RWPE1 (cell line): ENCODE measurements at regions not wholly inside any gene's neighbourhood (a gene's known extent, or its start where the extent isn't known, plus 50 kb on each side); places are given as distances from the start of the nearest gene placed in this dataset.
"Not testable (repeated sequence)": the region's sequence is repeated elsewhere in the genome, so short reads cannot be mapped to it uniquely, and the experiment has no call there.

Experiments
- CTCF ChIA-PET: fragments of 350-600 bp; sonication (Branson Sonifier 250); formaldehyde crosslinking; extraction: SDS; loops from one replicate; lab custom pipeline; 2021; lab: Yijun Ruan, JAX
- POLR2A ChIA-PET: fragments of 400-600 bp; formaldehyde crosslinking; extraction: SDS; loops from one replicate; lab custom pipeline; 2020; ENCODE audit warnings: antibody characterized with exemption; ENCODE audit not compliant: low non-redundant PET; lab: Yijun Ruan, JAX
- DNase-seq: peaks from one replicate; pipeline ENCODE4 v3.0.0; 2012; ENCODE audit warnings: low spot score
- H3K27ac ChIP-seq: fragments of 450-650 bp; 2 replicates; pipeline ENCODE4 v1.5.1; 2017
- TF ChIP-seq, protein P1 (sequence below): fragments of 450-650 bp; conservative IDR thresholded peaks from 2 replicates; pipeline ENCODE4 v1.5.1; 2017; ENCODE audit warnings: low read depth, mild to moderate bottlenecking

DNA sequence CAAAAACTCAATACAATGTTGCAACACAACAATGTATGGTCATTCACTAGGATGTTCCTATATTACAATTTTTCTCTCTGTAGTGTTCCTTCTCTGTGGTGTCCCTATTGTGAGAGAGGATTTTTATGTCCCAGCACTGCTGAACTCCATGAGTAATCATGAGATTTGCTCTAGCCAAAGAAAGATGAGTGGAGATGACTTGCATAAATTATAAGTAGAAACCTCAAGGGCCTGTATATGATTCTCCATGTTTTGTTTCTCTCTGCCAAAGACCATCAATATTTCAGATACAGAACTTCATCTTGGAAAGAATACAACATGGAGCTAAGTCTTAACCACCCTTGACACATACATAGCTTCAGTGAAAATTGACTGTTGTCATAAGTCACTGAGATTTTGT is 579.1 kb downstream of the TMTC2 start:
- DNase-seq: no peak
- TF ChIP-seq, protein P1, sequence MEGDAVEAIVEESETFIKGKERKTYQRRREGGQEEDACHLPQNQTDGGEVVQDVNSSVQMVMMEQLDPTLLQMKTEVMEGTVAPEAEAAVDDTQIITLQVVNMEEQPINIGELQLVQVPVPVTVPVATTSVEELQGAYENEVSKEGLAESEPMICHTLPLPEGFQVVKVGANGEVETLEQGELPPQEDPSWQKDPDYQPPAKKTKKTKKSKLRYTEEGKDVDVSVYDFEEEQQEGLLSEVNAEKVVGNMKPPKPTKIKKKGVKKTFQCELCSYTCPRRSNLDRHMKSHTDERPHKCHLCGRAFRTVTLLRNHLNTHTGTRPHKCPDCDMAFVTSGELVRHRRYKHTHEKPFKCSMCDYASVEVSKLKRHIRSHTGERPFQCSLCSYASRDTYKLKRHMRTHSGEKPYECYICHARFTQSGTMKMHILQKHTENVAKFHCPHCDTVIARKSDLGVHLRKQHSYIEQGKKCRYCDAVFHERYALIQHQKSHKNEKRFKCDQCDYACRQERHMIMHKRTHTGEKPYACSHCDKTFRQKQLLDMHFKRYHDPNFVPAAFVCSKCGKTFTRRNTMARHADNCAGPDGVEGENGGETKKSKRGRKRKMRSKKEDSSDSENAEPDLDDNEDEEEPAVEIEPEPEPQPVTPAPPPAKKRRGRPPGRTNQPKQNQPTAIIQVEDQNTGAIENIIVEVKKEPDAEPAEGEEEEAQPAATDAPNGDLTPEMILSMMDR: no peak
- H3K27ac ChIP-seq: no peak overlapping the region
- ChIA-PET POLR2A (no interaction called here), CTCF (interaction anchor here (0.6 kb wide), 1 partner anchor 660 kb away, joined by 4 read pairs; no protein-coding TSS in a partner anchor)

GRCh38 chr12:83261998-83262397 is 575.3 kb downstream of the TMTC2 start:
- POLR2A ChIA-PET: no interaction called here
- DNase-seq: no peak
- CTCF ChIA-PET: no interaction called here
- TF ChIP-seq, protein P1: no peak
- H3K27ac ChIP-seq: no peak overlapping the region

DNA sequence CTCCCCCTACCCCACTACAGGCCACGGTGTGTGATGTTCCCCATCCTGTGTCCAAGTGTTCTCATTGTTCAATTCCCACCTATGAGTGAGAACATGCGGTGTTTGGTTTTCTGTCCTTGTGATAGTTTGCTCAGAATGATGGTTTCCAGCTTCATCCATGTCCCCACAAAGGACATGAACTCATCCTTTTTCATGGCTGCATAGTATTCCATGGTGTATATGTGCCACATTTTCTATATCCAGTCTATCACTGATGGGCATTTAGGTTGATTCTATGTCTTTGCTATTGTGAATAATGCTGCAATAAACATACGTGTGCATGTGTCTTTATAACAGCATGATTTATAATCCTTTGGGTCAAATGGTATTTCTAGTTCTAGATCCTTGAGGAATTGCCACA is 573.4 kb downstream of the TMTC2 start:
- POLR2A ChIA-PET, DNase-seq, CTCF ChIA-PET, H3K27ac ChIP-seq: not testable (repeated sequence)

GRCh38 chr12:83257726-83258125 is 571.0 kb downstream of the TMTC2 start:
- POLR2A ChIA-PET: no interaction called here
- CTCF ChIA-PET: no interaction called here

DNA sequence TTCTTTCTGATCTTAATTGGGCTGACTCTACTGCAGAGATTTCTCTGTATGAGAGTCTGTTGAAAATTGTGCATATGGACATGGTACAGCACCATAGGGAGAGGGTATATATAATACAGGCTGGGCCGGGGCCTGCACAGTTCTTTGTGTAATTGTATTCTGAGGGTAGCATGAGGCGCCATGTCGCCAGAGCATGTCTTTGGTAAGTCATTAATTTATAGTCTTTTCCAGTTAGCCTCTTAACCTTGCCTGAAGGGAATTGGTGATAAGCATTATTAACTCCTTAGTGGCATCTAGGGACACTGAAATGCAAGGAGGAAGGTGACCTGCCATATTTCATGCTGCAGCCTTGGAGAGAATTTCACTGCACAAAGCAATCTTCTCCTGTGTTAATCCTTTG is 569.9 kb downstream of the TMTC2 start:
- no peak for DNase-seq
- TF ChIP-seq, protein P1: no peak
- H3K27ac ChIP-seq: no peak overlapping the region
- ChIA-PET CTCF (no interaction called here), POLR2A (no interaction called here)

More at GRCh38 chr12:83257726-83258125, 571.0 kb downstream of the TMTC2 start:
- TF ChIP-seq, protein P1: no peak
- no peak for DNase-seq
- H3K27ac ChIP-seq: no peak overlapping the region

DNA sequence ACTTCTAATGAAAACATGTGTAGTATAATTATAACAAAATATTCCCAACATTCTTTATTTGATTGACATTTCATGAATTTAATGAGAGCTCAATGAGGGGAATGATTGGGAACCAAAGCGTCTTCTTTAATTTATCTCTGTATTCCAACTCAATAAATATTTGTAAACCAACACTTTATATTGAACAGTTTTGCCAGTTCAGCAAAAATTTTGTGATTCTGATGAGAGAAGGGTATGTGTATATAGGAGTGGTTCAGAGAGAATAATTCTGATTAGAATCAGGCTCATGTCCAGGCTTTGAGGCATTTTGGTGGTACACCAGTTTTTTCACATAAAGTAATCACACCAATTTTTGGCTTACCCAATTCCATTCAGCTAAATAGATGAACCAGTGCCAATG is 564.2 kb downstream of the TMTC2 start:
- TF ChIP-seq, protein P1: no peak
- DNase-seq: no peak
- CTCF ChIA-PET: interaction anchor here (0.7 kb wide), 1 partner anchor 400 kb away, joined by 3 read pairs; no protein-coding TSS in a partner anchor
- POLR2A ChIA-PET: no interaction called here
- H3K27ac ChIP-seq: no peak overlapping the region

DNA sequence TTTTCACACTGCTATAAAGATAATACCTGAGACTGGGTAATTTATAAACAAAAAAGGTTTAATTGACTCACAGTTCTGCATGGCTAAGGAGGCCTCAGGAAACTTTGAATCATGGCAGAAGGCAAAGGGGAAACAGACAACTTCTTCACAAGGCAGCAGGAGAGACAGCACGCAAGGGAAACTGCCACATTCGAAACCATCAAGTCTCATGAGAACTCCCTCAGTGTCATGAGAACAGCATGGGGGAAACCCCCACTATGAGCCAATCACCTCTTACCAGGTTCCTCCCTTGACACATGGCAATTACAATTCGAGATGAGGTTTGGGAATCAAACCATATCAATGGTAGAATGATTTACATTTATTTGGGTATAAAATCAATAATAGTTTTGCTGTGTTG is 558.5 kb downstream of the TMTC2 start:
- no peak overlapping the region for H3K27ac ChIP-seq
- ChIA-PET POLR2A (no interaction called here), CTCF (no interaction called here)
- no peak for DNase-seq
- TF ChIP-seq, protein P1: no peak
